HG02798 (cell line): ENCODE measurements at regions not wholly inside any gene's neighbourhood (a gene's known extent, or its start where the extent isn't known, plus 50 kb on each side); places are given as distances from the start of the nearest gene placed in this dataset.

Experiments used
- ATAC-seq: cut with Tn5 transposase; IDR thresholded peaks from one replicate; pipeline ENCODE4 v1.9.1; 2021; ENCODE audit warnings: mild to moderate bottlenecking; ENCODE audit not compliant: unreplicated experiment, poor library complexity

GRCh38 chr4:135239964-135240363 is 1038.4 kb upstream of the PABPC4L start:
- no peak for ATAC-seq

GRCh38 chr4:135238940-135239339 is 1037.4 kb upstream of the PABPC4L start:
- no peak for ATAC-seq

GRCh38 chr4:135236048-135236447 is 1034.5 kb upstream of the PABPC4L start:
- ATAC-seq, result no peak

- no peak for ATAC-seq
These were observed 1026.3 kb upstream of the PABPC4L start for GRCh38 chr4:135227842-135228241.

- ATAC-seq, result no peak
These were observed 1024.0 kb upstream of the PABPC4L start for GRCh38 chr4:135225551-135225950.

GRCh38 chr4:135210341-135210740 is 1008.8 kb upstream of the PABPC4L start:
- no peak for ATAC-seq

- ATAC-seq, result no peak
These were observed 1005.9 kb upstream of the PABPC4L start for GRCh38 chr4:135207531-135207930.

GRCh38 chr4:135204311-135204710 is 1002.7 kb upstream of the PABPC4L start:
- no peak for ATAC-seq

- ATAC-seq, result no peak
These were observed 999.5 kb upstream of the PABPC4L start for GRCh38 chr4:135201081-135201480.

- no peak for ATAC-seq
These were observed 996.1 kb upstream of the PABPC4L start for GRCh38 chr4:135197641-135198040.

GRCh38 chr4:135194477-135194876 is 992.9 kb upstream of the PABPC4L start:
- ATAC-seq, result no peak

GRCh38 chr4:135192751-135193535 is 991.4 kb upstream of the PABPC4L start:
- no peak for ATAC-seq

- ATAC-seq, result no peak
These were observed 990.0 kb upstream of the PABPC4L start for GRCh38 chr4:135191596-135191995.

- no peak for ATAC-seq
These were observed 984.4 kb upstream of the PABPC4L start for GRCh38 chr4:135186002-135186401.

- ATAC-seq, result no peak
These were observed 983.7 kb upstream of the PABPC4L start for GRCh38 chr4:135185256-135185655.

- ATAC-seq, result no peak
These were observed 983.1 kb upstream of the PABPC4L start for GRCh38 chr4:135184715-135185114.

- ATAC-seq, result no peak
These were observed 975.7 kb upstream of the PABPC4L start for GRCh38 chr4:135177321-135177720.

- ATAC-seq, result no peak
These were observed 965.1 kb upstream of the PABPC4L start for GRCh38 chr4:135166661-135167060.

- no peak for ATAC-seq
These were observed 963.0 kb upstream of the PABPC4L start for GRCh38 chr4:135164601-135165000.

- no peak for ATAC-seq
These were observed 942.9 kb upstream of the PABPC4L start for GRCh38 chr4:135144498-135144897.

GRCh38 chr4:135124196-135124595 is 922.6 kb upstream of the PABPC4L start:
- ATAC-seq, result no peak

GRCh38 chr4:135123632-135124031 is 922.0 kb upstream of the PABPC4L start:
- ATAC-seq, result no peak
